Spleen (tissue), 3 donors: ENCODE measurements at regions not wholly inside any gene's neighbourhood (a gene's known extent, or its start where the extent isn't known, plus 50 kb on each side); places are given as distances from the start of the nearest gene placed in this dataset.

Experiments used
- POLR2A ChIP-seq, 3 donors: fragments of 450-650 bp; IDR thresholded peaks; one replicate each; pipeline ENCODE4 v1.5.1; 2017; ENCODE audit warnings: antibody characterized with exemption in 3 of 3, mild to moderate bottlenecking in 1 of 3
- POLR2AphosphoS5 ChIP-seq, 3 donors: sonication (generic); formaldehyde crosslinking; IDR thresholded peaks; one replicate each; pipeline ENCODE4 v1.5.1; 2017; ENCODE audit warnings: antibody characterized with exemption in 3 of 3

GRCh38 chr1:95451904-95452303, 217.9 kb downstream of the RWDD3 start:
- no peak for TF ChIP-seq POLR2A (IDR thresholded peaks at IDR 0.05)
- TF ChIP-seq POLR2AphosphoS5 (IDR thresholded peaks at IDR 0.05): no peak
